Fibroblast of lung (primary cell): ENCODE measurements at regions not wholly inside any gene's neighbourhood (a gene's known extent, or its start where the extent isn't known, plus 50 kb on each side); places are given as distances from the start of the nearest gene placed in this dataset.
"Not testable (repeated sequence)": the region's sequence is repeated elsewhere in the genome, so short reads cannot be mapped to it uniquely, and the experiment has no call there.

Experiments
- DNase-seq, 2 donors: peaks; one replicate each; pipeline versions ENCODE4 v3.0.0 to v3.0.0-alpha.2; 2010; ENCODE audit warnings: low read depth in 2 of 2
- H2AFZ ChIP-seq: 2 replicates; pipeline ENCODE4 v1.5.1; 2012; ENCODE audit warnings: low read length, control low read depth, inconsistent platforms
- H3K27ac ChIP-seq: 2 replicates; pipeline ENCODE4 v1.5.1; 2011; ENCODE audit warnings: low read length, control low read depth; ENCODE audit not compliant: insufficient read depth
- H3K27me3 ChIP-seq: 2 replicates; pipeline ENCODE4 v1.5.1; 2011; ENCODE audit warnings: mild to moderate bottlenecking, low read length; ENCODE audit not compliant: control insufficient read depth, insufficient read depth
- H3K36me3 ChIP-seq: 2 replicates; pipeline ENCODE4 v1.5.1; 2011; ENCODE audit warnings: low read length; ENCODE audit not compliant: control insufficient read depth, insufficient read depth
- H3K4me1 ChIP-seq: 2 replicates; pipeline ENCODE4 v1.5.1; 2011; ENCODE audit warnings: low read length; ENCODE audit not compliant: control insufficient read depth, insufficient read depth; ENCODE audit errors: extremely low read depth
- H3K4me2 ChIP-seq: 2 replicates; pipeline ENCODE4 v1.5.1; 2011; ENCODE audit warnings: low read length, control low read depth; ENCODE audit not compliant: insufficient read depth; ENCODE audit errors: extremely low read depth
- H3K4me3 ChIP-seq, 4 experiments: fragments of 200-600 bp in 1 of 4; sonication (generic) in 1 of 4; replicated peaks in 1 of 4; 2 replicates each; pipeline ENCODE4 v1.5.1; 2011 to 2016; ENCODE audit warnings: low read length in 4 of 4, low read depth in 3 of 4, mild to moderate bottlenecking in 3 of 4, control low read depth in 2 of 4, inconsistent platforms in 1 of 4, mixed read lengths in 1 of 4; ENCODE audit not compliant: insufficient read depth in 1 of 4; ENCODE audit errors: control extremely low read depth in 1 of 4
- H3K79me2 ChIP-seq: 2 replicates; pipeline ENCODE4 v1.5.1; 2012; ENCODE audit warnings: mild to moderate bottlenecking, low read length, inconsistent platforms; ENCODE audit not compliant: control insufficient read depth, insufficient read depth
- H3K9ac ChIP-seq: 2 replicates; pipeline ENCODE4 v1.5.1; 2011; ENCODE audit warnings: mild to moderate bottlenecking, low read length, control low read depth; ENCODE audit not compliant: insufficient read depth
- H3K9me3 ChIP-seq: 2 replicates; pipeline ENCODE4 v1.5.1; 2012; ENCODE audit warnings: low read depth, low read length; ENCODE audit not compliant: control insufficient read depth, insufficient read depth
- H4K20me1 ChIP-seq: 2 replicates; pipeline ENCODE4 v1.5.1; 2011; ENCODE audit warnings: low read length; ENCODE audit not compliant: control insufficient read depth, insufficient read depth; ENCODE audit errors: extremely low read depth
- EZH2 ChIP-seq: IDR thresholded peaks from 2 replicates; pipeline ENCODE4 v1.5.1; 2012; ENCODE audit warnings: low read length, control low read depth, mild to moderate bottlenecking; ENCODE audit errors: missing control alignments
- TF ChIP-seq, protein P1 (sequence below), 2 donors: IDR thresholded peaks in 1 of 2; conservative IDR thresholded peaks in 1 of 2; 1 replicate in 1 of 2; 2 replicates in 1 of 2; pipeline ENCODE4 v1.5.1; 2011 to 2012; ENCODE audit warnings: low read length in 2 of 2, control low read depth in 1 of 2, inconsistent platforms in 1 of 2, low read depth in 1 of 2, mild to moderate bottlenecking in 1 of 2

DNA sequence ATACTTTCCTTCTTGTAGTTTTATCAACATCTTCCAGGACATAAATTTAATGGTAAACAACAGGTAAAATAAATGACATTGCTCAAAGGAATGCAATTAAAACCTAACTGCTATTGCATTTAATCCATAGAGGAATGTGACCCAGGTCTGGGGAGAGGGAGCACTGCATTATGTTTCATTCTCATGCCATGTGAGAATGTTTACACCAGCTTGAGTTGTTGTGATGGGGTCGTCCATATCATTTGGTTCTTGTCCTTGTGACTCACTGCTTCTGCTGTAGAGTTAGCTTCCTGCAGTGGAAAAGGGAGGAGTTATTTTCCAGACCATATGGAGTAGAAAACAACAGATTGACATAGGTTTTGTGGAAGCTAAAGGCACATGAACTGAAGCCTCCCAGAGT is 129.3 kb upstream of the PMCH start:
- Histone ChIP-seq H3K4me1 (no peaks in the 10 kb centered on the region), H3K27me3 (no peaks in the 10 kb centered on the region), H3K36me3 (no peaks in the 10 kb centered on the region), H3K27ac (no peak overlapping the region), H3K9ac (no peak overlapping the region), H4K20me1 (no peaks in the 10 kb centered on the region), H2AFZ (no peak overlapping the region), H3K9me3 (no peaks in the 10 kb centered on the region), H3K4me3 (no peak overlapping the region), H3K4me2 (no peak overlapping the region), H3K79me2 (no peaks in the 10 kb centered on the region)
- TF ChIP-seq EZH2: no peak
- TF ChIP-seq, protein P1, sequence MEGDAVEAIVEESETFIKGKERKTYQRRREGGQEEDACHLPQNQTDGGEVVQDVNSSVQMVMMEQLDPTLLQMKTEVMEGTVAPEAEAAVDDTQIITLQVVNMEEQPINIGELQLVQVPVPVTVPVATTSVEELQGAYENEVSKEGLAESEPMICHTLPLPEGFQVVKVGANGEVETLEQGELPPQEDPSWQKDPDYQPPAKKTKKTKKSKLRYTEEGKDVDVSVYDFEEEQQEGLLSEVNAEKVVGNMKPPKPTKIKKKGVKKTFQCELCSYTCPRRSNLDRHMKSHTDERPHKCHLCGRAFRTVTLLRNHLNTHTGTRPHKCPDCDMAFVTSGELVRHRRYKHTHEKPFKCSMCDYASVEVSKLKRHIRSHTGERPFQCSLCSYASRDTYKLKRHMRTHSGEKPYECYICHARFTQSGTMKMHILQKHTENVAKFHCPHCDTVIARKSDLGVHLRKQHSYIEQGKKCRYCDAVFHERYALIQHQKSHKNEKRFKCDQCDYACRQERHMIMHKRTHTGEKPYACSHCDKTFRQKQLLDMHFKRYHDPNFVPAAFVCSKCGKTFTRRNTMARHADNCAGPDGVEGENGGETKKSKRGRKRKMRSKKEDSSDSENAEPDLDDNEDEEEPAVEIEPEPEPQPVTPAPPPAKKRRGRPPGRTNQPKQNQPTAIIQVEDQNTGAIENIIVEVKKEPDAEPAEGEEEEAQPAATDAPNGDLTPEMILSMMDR (conservative IDR thresholded peaks at IDR 0.05 in 1 of 2, IDR thresholded peaks at IDR 0.05 in 1 of 2; ENCODE audit: low read depth in 1 of 2, low read length in 2 of 2): no peak
- DNase-seq: no peak

DNA sequence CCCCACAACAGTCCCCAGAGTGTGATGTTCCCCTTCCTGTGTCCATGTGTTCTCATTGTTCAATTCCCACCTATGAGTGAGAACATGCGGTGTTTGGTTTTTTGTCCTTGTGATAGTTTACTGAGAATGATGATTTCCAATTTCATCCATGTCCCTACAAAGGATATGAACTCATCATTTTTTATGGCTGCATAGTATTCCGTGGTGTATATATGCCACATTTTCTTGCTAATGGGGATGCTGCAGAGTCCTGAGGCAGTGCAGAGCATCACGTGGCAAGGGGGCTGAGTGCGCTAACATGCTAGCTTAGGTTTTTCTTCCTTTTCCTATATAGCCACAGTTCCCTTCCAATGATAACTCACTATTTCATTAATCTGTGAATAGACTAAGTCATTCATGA is 127.5 kb upstream of the PMCH start:
- not testable (repeated sequence) for H3K79me2 ChIP-seq, H4K20me1 ChIP-seq, H2AFZ ChIP-seq, H3K27ac ChIP-seq, H3K9me3 ChIP-seq, H3K4me3 ChIP-seq, H3K4me1 ChIP-seq, H3K9ac ChIP-seq, DNase-seq, H3K36me3 ChIP-seq, H3K27me3 ChIP-seq, H3K4me2 ChIP-seq

DNA sequence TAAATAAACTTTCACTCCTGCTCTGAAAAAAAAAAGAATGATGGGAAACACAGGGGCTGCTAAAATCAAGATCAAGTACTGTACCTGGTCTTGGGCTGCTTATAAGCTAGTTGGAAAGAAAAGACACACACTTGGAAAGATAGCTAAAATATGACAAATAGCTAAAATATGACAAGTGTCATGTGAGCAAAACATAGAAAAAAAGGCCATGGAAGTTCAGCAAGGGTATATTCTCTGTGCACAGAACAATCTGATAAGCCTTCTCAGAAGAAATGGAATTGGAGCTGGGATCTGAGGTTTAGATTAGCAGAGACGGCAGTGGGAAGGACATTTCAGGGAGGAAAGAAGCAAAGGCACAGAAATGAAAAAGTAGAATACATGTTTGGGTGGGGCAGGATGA is 126.2 kb upstream of the PMCH start:
- H3K4me2 ChIP-seq: no peak overlapping the region
- TF ChIP-seq EZH2: no peak
- TF ChIP-seq, protein P1 (conservative IDR thresholded peaks at IDR 0.05 in 1 of 2, IDR thresholded peaks at IDR 0.05 in 1 of 2; ENCODE audit: low read depth in 1 of 2, low read length in 2 of 2): no peak
- H3K4me3 ChIP-seq: no peak overlapping the region
- H3K9ac ChIP-seq: no peak overlapping the region
- no peak for DNase-seq
- no peaks in the 10 kb centered on the region for H4K20me1 ChIP-seq
- H3K27me3 ChIP-seq: no peaks in the 10 kb centered on the region
- no peak overlapping the region for H2AFZ ChIP-seq
- no peaks in the 10 kb centered on the region for H3K36me3 ChIP-seq
- H3K79me2 ChIP-seq: no peaks in the 10 kb centered on the region
- H3K4me1 ChIP-seq: no peaks in the 10 kb centered on the region
- H3K27ac ChIP-seq: no peak overlapping the region
- H3K9me3 ChIP-seq: no peaks in the 10 kb centered on the region

DNA sequence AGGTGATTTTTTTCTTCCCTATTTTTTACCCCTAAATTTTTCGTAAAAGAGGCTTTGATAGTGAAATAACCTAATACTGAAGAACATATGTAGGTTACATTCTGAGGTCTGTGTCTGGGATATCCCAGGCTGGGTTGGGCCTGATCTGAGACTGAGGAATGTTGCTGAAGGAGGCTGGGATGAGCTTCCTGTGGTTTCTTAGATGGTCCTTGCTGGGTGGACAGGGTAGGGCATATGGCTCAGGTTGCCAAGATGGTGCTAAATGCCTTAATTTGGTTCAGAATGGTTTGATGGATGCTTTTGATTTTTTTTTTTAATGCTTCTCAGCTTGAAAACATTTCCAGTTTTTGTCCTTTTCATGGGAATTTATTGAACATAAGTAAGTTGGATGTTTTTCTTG is 124.6 kb upstream of the PMCH start:
- Histone ChIP-seq H3K9me3 (no peaks in the 10 kb centered on the region), H3K4me1 (no peaks in the 10 kb centered on the region), H3K9ac (no peak overlapping the region), H3K27ac (no peak overlapping the region), H3K27me3 (no peaks in the 10 kb centered on the region), H2AFZ (no peak overlapping the region), H3K36me3 (no peaks in the 10 kb centered on the region), H3K4me2 (no peak overlapping the region), H3K4me3 (no peak overlapping the region), H4K20me1 (no peaks in the 10 kb centered on the region), H3K79me2 (no peaks in the 10 kb centered on the region)
- DNase-seq: no peak
- TF ChIP-seq EZH2: no peak
- TF ChIP-seq, protein P1 (conservative IDR thresholded peaks at IDR 0.05 in 1 of 2, IDR thresholded peaks at IDR 0.05 in 1 of 2; ENCODE audit: low read depth in 1 of 2, low read length in 2 of 2): no peak
